ENCODE measurements at regions not wholly inside any gene's neighbourhood (a gene's known extent, or its start where the extent isn't known, plus 50 kb on each side); places are given as distances from the start of the nearest gene placed in this dataset.

DNA sequence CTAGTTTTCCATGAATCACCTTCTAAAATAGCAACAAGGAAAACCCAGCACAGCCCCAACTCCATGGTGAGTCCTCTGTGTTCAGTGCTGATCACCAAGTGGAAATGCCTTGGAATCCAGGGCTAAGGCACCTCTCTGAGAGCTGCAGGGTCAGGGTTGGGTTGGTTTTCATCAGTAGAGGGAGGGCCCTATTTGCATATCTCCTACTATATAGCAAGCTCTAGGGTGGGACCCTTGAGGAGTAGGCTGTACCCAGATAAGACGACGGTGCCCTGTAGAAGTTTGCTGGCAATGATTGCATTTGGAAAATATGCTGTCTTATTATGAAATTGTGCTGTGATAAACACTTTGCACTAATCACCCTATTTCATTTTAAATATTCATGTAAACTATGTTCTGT is 1011.8 kb downstream of the TMEM121 start:
- TF ChIP-seq, protein P1, sequence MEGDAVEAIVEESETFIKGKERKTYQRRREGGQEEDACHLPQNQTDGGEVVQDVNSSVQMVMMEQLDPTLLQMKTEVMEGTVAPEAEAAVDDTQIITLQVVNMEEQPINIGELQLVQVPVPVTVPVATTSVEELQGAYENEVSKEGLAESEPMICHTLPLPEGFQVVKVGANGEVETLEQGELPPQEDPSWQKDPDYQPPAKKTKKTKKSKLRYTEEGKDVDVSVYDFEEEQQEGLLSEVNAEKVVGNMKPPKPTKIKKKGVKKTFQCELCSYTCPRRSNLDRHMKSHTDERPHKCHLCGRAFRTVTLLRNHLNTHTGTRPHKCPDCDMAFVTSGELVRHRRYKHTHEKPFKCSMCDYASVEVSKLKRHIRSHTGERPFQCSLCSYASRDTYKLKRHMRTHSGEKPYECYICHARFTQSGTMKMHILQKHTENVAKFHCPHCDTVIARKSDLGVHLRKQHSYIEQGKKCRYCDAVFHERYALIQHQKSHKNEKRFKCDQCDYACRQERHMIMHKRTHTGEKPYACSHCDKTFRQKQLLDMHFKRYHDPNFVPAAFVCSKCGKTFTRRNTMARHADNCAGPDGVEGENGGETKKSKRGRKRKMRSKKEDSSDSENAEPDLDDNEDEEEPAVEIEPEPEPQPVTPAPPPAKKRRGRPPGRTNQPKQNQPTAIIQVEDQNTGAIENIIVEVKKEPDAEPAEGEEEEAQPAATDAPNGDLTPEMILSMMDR (conservative IDR thresholded peaks at IDR 0.05; ENCODE audit: low read depth in 2 of 2), result no peak
- no peak for TF ChIP-seq EZH2phosphoT487 (IDR thresholded peaks at IDR 0.05; ENCODE audit: unreplicated experiment)
- no peak for TF ChIP-seq CREB1 (CRISPR knock-in tag; IDR thresholded peaks at IDR 0.05; ENCODE audit: low read depth)
- TF ChIP-seq EZH2 (IDR thresholded peaks at IDR 0.05; ENCODE audit: low read depth, unreplicated experiment), result no peak
- TF ChIP-seq POLR2AphosphoS5 (IDR thresholded peaks at IDR 0.05; ENCODE audit: low read depth), result no peak
- TF ChIP-seq, protein P2, sequence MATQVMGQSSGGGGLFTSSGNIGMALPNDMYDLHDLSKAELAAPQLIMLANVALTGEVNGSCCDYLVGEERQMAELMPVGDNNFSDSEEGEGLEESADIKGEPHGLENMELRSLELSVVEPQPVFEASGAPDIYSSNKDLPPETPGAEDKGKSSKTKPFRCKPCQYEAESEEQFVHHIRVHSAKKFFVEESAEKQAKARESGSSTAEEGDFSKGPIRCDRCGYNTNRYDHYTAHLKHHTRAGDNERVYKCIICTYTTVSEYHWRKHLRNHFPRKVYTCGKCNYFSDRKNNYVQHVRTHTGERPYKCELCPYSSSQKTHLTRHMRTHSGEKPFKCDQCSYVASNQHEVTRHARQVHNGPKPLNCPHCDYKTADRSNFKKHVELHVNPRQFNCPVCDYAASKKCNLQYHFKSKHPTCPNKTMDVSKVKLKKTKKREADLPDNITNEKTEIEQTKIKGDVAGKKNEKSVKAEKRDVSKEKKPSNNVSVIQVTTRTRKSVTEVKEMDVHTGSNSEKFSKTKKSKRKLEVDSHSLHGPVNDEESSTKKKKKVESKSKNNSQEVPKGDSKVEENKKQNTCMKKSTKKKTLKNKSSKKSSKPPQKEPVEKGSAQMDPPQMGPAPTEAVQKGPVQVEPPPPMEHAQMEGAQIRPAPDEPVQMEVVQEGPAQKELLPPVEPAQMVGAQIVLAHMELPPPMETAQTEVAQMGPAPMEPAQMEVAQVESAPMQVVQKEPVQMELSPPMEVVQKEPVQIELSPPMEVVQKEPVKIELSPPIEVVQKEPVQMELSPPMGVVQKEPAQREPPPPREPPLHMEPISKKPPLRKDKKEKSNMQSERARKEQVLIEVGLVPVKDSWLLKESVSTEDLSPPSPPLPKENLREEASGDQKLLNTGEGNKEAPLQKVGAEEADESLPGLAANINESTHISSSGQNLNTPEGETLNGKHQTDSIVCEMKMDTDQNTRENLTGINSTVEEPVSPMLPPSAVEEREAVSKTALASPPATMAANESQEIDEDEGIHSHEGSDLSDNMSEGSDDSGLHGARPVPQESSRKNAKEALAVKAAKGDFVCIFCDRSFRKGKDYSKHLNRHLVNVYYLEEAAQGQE (IDR thresholded peaks at IDR 0.05; ENCODE audit: unreplicated experiment), result no peak
- TF ChIP-seq JUNB (IDR thresholded peaks at IDR 0.05; ENCODE audit: unreplicated experiment), result no peak
- TF ChIP-seq NANOG (IDR thresholded peaks at IDR 0.05; ENCODE audit: borderline replicate concordance), result no peak
- TF ChIP-seq, protein P3, sequence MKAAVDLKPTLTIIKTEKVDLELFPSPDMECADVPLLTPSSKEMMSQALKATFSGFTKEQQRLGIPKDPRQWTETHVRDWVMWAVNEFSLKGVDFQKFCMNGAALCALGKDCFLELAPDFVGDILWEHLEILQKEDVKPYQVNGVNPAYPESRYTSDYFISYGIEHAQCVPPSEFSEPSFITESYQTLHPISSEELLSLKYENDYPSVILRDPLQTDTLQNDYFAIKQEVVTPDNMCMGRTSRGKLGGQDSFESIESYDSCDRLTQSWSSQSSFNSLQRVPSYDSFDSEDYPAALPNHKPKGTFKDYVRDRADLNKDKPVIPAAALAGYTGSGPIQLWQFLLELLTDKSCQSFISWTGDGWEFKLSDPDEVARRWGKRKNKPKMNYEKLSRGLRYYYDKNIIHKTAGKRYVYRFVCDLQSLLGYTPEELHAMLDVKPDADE (IDR thresholded peaks at IDR 0.05), result no peak
- no peak for TF ChIP-seq ZNF331 (CRISPR knock-in tag; IDR thresholded peaks at IDR 0.05; ENCODE audit: low read depth)
- no peak for TF ChIP-seq STAT1 (IDR thresholded peaks at IDR 0.05; ENCODE audit: unreplicated experiment)
